GM11168 (cell line): ENCODE measurements at regions not wholly inside any gene's neighbourhood (a gene's known extent, or its start where the extent isn't known, plus 50 kb on each side); places are given as distances from the start of the nearest gene placed in this dataset.

Experiments
- in situ Hi-C: fragments of 300-500 bp; cut with MboI; formaldehyde crosslinking; loops from one replicate; pipeline ENCODE4 v1.12.0; 2022; ENCODE audit warnings: low sequenced_read_pairs; ENCODE audit not compliant: unreplicated experiment

DNA sequence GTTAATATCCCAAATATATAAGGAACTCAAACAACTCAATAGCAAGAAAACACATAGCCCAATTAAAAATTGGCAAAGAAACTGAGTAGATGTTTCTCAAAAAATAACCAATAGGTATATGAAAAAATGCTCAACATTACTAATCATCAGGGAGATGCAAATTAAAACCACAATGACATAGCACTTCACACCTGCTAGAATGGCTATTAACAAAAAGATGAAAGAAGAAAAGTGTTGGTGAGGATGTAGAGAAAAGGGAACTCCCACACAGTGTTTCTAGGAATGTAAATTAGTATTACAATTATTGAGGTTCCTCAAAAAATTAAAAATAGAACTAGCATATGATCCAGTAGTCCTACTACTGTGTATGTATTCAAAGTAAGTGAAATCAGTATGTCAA, 1212.8 kb downstream of the DIAPH3 start:
- in situ Hi-C loops, result loop anchor here (10.0 kb wide), 1 partner anchor 46 kb away; no protein-coding TSS in a partner anchor

DNA sequence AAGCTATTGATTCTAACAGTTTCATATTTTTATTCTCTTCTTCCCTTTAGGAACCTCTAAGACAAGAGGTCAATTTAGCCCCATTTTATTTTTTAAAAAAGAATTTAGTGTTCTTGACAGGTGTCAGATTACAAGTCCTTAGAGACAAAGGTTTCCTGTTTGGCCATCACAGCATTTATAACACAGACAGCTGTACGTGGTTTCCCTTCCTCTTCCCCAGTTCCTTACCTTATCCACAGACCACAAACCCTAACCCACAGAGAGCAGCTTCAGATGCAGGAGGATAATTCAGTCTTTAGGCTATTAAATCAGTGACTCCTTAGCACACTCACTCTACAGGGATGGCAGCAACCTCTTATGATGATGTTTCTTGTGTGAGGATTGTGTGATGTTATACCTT, 1210.1 kb downstream of the DIAPH3 start:
- in situ Hi-C loops, result loop anchor here (10.0 kb wide), 1 partner anchor 49 kb away; no protein-coding TSS in a partner anchor

DNA sequence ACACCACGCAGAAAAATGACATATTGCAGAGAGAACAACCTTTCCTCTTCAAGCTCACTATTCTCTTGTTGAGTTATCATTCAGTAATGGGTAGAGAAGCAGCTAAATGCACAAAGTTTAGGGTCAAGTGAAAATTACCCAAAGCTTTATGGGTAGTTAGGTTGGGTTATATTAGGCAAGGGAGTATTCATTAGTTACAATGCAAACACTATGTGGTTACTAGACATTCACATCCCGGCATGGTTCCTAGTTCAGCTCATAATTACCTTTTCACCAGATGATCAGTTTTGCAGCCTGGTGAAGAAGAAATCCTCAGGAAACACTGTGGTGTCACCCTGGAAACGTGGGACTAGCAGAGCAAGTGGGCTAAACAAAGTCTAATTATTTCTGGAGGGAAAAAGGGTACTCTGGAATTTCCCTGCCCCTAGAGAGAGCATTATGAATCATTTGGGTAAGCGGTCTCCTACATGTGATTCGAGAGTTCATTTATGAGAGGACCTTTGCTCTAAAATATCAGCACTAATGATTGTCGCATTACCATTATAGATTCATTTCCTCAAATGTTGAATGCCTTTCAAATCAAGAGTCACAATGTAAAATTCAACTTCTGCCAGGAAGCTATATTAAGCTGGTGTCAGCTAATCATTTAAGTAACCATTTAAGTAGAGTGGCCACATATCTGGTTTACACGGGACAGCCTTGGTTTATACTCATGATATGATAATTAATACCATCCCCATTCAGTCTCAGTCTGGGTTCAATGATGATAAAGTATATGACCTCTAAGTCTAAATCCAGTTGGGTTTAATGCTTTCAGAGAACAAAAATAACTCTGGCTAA, 1208.0 kb downstream of the DIAPH3 start:
- in situ Hi-C loops, result loop anchor here (10.0 kb wide), 1 partner anchor 51 kb away; no protein-coding TSS in a partner anchor

DNA sequence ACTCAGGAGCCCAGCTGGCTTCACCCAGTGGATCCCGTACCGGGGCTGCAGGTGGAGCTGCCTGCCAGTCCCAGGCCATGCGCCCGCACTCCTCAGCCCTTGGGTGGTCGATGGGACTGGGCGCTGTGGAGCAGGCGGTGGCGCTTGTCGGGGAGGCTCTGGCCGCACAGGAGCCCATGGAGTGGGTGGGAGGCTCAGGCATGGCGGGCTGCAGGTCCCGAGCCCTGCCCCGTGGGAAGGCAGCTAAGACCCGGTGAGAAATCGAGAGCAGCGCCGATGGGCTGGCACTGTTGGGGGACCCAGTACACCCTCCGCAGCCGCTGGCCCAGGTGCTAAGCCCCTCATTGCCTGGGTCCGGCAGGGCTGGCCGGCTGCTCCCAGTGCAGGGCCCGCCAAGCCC, 1205.6 kb downstream of the DIAPH3 start:
- in situ Hi-C loops, result loop anchor here (10.0 kb wide), 1 partner anchor 53 kb away; no protein-coding TSS in a partner anchor

DNA sequence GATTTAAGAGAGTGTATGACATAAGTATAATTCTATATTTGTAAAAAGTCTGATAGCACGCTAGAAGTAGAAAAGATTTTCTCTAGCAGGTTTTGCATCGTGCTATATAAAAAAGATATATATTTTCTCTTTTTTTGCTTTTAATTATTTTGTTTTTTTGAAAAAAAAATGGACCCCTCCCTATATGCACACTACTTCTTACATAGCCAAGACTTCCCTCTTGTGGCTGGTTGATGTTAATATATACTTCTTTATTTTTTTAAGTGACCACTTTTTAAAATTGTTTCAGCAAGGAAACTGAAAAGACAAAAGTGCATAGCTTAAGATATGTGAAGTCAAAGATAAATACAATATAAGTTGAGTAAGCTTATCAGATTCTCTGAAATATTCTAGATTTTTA, 1202.8 kb downstream of the DIAPH3 start:
- in situ Hi-C loops, result no loop called here

- in situ Hi-C loops, result no loop called here
These were observed 1200.4 kb downstream of the DIAPH3 start for GRCh38 chr13:58963321-58963720.

DNA sequence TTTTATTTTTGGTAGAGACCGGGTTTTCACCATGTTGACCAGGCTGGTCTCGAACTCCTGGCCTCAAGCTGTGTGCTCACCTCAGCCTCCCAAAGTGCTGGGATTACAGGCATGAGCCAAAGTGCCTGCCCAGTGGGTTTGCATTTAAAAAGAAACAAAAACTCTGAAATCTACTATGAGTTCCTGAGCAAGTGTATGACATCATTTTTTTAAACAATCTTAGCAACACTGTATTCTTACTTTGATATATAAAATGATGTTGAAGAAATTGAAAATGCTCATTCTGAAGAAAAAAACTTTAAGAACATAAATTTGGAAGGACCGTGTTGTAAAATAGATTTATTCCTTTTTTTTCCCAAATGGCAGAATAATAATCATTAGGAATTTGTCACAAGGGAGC, 1199.7 kb downstream of the DIAPH3 start:
- in situ Hi-C loops, result no loop called here

- in situ Hi-C loops, result no loop called here
These were observed 1186.6 kb downstream of the DIAPH3 start for GRCh38 chr13:58977085-58977484.

DNA sequence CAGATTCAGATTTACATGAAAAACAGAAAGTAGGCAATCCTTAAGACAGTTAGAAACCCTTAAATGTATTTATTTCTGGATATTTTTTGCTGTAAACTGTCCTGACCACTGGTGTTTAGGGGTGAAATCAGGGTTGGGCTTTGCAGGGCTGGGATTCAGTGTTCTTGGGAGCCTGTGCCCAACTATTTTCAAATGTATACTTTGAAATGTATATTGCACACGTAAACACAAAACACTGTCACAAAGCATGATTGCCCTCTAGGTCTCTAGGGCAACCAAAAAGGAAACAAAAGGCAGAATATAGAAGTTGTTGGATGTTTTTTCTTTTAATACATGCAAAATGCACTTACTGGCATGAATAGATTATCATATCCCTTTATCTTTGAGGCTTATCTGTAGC, 1185.4 kb downstream of the DIAPH3 start:
- in situ Hi-C loops, result no loop called here

GRCh38 chr13:58979851-58980250, 1183.9 kb downstream of the DIAPH3 start:
- in situ Hi-C loops, result no loop called here

- in situ Hi-C loops, result no loop called here
These were observed 1177.9 kb downstream of the DIAPH3 start for GRCh38 chr13:58985845-58986244.

DNA sequence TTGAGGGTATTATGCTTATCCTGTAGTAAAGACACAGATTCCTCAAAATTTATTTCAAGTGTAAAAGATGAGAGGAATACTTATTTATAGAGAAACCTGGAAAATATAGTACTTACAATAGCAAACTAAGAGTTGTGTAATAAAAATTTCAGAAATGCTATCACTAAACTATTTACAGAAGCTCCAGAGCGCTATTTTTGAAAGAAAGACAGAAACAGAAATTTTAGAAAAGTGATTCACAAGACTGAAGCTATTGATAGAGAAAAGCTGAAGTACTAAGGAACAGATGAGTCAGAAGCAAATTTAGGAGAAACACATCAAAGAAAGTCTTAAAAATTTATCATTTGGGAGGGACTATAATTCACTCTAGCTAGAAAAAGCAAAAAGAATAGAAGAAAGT, 1174.2 kb downstream of the DIAPH3 start:
- in situ Hi-C loops, result no loop called here

DNA sequence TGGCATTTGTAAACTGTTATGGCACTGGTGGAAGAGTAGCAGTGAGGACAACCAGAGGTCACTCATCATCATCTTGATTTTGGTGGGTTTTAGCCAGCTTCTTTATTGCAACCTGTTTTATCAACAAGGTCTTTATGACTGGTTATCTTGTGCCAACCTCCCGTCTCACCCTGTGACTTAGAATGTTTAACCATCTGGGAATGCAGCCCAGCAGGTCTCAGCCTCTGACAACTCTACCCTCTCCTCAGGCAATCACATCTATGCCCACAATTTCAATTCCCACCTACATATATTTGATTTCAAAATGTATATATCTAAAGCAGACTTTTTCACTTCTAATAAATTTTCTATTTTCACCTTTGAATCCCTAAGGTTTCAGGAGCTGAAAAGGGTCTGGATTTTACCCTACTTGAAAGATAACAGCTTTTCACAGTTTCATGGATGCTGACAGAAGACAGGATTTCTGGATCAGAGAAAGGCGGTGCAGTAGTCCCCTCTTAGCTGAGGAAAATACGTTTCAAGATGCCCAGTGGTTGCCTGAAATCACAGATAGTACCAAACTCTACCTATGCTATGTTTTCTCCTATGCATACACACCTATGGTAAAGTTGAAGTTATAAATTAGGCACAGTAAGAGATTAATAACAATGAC, 1171.8 kb downstream of the DIAPH3 start:
- in situ Hi-C loops, result no loop called here

- in situ Hi-C loops, result no loop called here
These were observed 1171.2 kb downstream of the DIAPH3 start for GRCh38 chr13:58992478-58993042.

DNA sequence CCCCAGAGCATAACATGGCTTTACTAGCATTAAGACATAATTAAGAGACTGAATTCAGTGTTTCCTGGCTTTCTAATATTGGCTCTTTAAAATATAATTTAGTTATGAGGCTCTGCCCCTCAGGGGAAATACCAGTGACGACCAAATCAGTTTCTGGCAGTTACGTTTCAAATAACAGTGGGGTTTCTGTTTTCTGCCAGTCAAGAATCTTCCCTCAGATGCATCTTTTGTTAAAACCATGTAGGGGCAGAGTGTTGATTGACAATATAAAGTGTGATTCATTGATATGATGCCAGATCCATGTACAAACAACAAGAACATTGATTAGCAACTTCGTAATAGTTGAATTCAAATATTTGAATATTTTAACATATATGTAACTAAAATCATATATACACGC, 1169.7 kb downstream of the DIAPH3 start:
- in situ Hi-C loops, result no loop called here

DNA sequence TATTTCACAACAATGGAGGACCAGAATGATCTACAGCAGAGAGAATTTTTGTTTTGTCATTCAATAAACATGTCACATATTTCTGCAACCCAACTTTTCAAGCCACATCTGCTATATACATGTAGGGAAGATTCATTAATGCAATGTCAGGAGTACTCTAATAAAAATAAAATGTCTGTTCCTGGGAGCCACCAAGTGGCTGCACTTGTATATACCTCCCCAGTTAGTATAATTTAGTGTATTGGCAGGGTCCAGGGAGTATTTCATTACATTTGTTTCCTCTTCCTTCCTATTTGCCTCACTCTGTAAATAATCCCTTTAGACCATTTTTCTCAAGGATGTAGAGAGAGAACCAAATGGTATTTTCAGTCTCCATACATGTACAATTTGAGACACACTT, 1169.0 kb downstream of the DIAPH3 start:
- in situ Hi-C loops, result no loop called here

DNA sequence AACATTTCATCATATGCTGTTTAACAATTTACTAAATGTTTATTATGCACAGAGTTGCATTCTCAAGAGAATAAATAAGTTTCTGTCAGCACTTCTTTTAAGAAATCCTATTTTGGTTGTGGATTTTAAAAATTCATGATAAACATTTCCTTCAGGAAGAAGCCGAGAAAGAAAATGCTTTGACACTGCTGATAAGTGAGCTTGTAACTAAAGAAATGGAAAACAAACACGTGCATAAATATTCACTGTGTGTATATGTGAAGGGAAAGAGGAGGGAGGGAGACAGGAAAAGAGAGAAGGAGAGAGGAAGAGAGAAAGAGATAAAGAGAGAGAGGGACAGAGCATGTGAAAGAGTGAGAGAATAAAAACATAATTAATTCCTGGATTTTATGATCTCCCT, 1165.0 kb downstream of the DIAPH3 start:
- in situ Hi-C loops, result no loop called here

DNA sequence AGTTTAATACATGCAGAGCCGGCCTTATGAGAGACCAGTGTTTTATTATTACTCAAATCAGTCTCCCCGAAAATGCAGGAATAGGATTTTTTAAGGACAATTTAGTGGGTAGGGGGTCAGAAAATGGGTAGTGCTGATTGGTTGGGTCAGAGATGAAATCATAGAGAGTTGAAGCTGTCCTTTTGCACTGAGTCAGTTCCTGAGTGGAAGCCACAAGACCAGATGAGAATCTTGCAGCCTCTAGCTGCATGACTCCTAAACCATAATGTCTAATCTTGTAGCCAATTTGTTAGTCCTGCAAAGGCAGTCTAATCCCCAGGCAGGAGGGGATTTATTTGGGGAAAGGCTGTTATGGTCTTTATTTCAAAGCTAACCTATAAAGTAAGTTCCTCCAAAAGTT, 1163.9 kb downstream of the DIAPH3 start:
- in situ Hi-C loops, result no loop called here

DNA sequence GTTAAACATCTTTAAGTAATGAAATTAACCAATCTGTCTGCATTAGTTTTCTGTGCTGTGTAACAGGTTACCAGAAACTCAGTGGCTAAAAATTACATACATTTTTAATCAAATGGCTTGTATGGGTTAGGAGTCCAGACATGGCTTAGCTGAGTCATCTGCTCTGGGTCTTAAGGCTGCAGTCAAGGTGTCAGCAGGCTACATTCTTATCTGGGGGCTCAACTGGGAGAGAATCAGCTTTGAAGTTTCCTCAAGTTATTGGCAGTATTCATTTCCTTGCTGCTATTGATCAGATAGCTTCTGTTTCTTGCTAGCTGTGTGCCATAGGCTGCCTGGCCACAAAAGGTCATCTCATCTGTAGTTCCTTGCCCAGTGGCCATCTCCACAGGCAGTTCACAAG, 1163.0 kb downstream of the DIAPH3 start:
- in situ Hi-C loops, result no loop called here

- in situ Hi-C loops, result no loop called here
These were observed 1151.0 kb downstream of the DIAPH3 start for GRCh38 chr13:59012731-59013130.

GRCh38 chr13:59016250-59016649, 1147.5 kb downstream of the DIAPH3 start:
- in situ Hi-C loops, result no loop called here
